Panc1 (cell line): ENCODE measurements at regions not wholly inside any gene's neighbourhood (a gene's known extent, or its start where the extent isn't known, plus 50 kb on each side); places are given as distances from the start of the nearest gene placed in this dataset.

Experiments
- ATAC-seq: fragments of 200-7000 bp; cut with Tn5 transposase; 2 replicates; pipeline ENCODE4 v1.9.1; 2020; ENCODE audit warnings: mild to moderate bottlenecking, moderate library complexity
- BruUV-seq: library from RNA; stranded (reverse); fragments of 400-500 nt; replicated peaks from 2 replicates; lab custom pipeline; 2021; lab: Mats Ljungman, UMichigan
- CTCF ChIA-PET: fragments of 300-600 bp; sonication (Branson Sonifier 250); formaldehyde crosslinking; loops from one replicate; lab custom pipeline; 2022; ENCODE audit warnings: antibody characterized with exemption; lab: Charles Lee
- POLR2A ChIA-PET: fragments of 300-600 bp; sonication (Branson Sonifier 250); formaldehyde crosslinking; loops from one replicate; lab custom pipeline; 2022; ENCODE audit warnings: antibody characterized with exemption; lab: Charles Lee
- DNase-seq: peaks from one replicate; pipeline ENCODE4 v3.0.0-alpha.2; 2010; ENCODE audit warnings: low read depth, low spot score
- H3K27ac ChIP-seq: 2 replicates; pipeline ENCODE4 v1.5.1; 2011; ENCODE audit warnings: mild to moderate bottlenecking, low read length, inconsistent platforms
- H3K27me3 ChIP-seq: fragments of 200-500 bp; sonication (Bioruptor generic); 2 replicates; pipeline ENCODE4 v1.6.0; 2014; ENCODE audit warnings: low read length, inconsistent platforms; ENCODE audit not compliant: control insufficient read depth, insufficient read depth
- H3K36me3 ChIP-seq: fragments of 200-500 bp; sonication (Bioruptor generic); 2 replicates; pipeline ENCODE4 v1.5.1; 2014; ENCODE audit warnings: inconsistent platforms, mild to moderate bottlenecking, low read length, moderate library complexity; ENCODE audit not compliant: control insufficient read depth, insufficient read depth
- H3K4me1 ChIP-seq: 2 replicates; pipeline ENCODE4 v1.5.1; 2011; ENCODE audit warnings: inconsistent platforms, mild to moderate bottlenecking, low read length, moderate library complexity; ENCODE audit not compliant: control insufficient read depth, insufficient read depth
- H3K4me3 ChIP-seq, 2 experiments: 2 replicates each; pipeline ENCODE4 v1.5.1; 2011 to 2012; ENCODE audit warnings: low read depth in 2 of 2, low read length in 2 of 2, mild to moderate bottlenecking in 2 of 2, inconsistent platforms in 1 of 2, moderate library complexity in 1 of 2
- H3K9me3 ChIP-seq: fragments of 200-500 bp; sonication (Bioruptor generic); 2 replicates; pipeline ENCODE4 v1.5.1; 2014; ENCODE audit warnings: low read depth, mild to moderate bottlenecking, inconsistent platforms, low read length, moderate library complexity; ENCODE audit not compliant: control insufficient read depth, insufficient read depth
- CTCF ChIP-seq: fragments of 450-650 bp; IDR thresholded peaks from 2 replicates; pipeline ENCODE4 v1.5.1; 2017; ENCODE audit warnings: mild to moderate bottlenecking
- POLR2AphosphoS5 ChIP-seq: IDR thresholded peaks from 2 replicates; pipeline ENCODE4 v1.6.1; 2012; ENCODE audit warnings: mild to moderate bottlenecking, low read depth, low read length, moderate library complexity
- REST ChIP-seq, 2 experiments: IDR thresholded peaks; 2 replicates each; pipeline ENCODE4 v1.6.1; 2011 to 2012; ENCODE audit warnings: low read depth in 2 of 2, control low read depth in 1 of 2, low read length in 1 of 2, mild to moderate bottlenecking in 1 of 2, moderate library complexity in 1 of 2; ENCODE audit not compliant: insufficient read depth in 1 of 2
- SIN3A ChIP-seq: IDR thresholded peaks from 2 replicates; pipeline ENCODE4 v1.6.1; 2012; ENCODE audit warnings: low read depth, mild to moderate bottlenecking, low read length, moderate library complexity, borderline replicate concordance; ENCODE audit not compliant: insufficient read depth
- TCF7L2 ChIP-seq: IDR thresholded peaks from 2 replicates; pipeline ENCODE4 v1.6.1; 2011; ENCODE audit warnings: mild to moderate bottlenecking, low read depth, low read length, inconsistent platforms
- in situ Hi-C: cut with HindIII; loops from 2 replicates; pipeline ENCODE4 v1.10.0; 2016; ENCODE audit warnings: low sequenced_read_pairs, low pct_unique_long_range_greater_than_20kb
- intact Hi-C: fragments of 100-400 bp; cut with micrococcal nuclease; formaldehyde crosslinking; loops from one replicate; pipeline ENCODE4 v1.10.0; 2022; ENCODE audit not compliant: unreplicated experiment

DNA sequence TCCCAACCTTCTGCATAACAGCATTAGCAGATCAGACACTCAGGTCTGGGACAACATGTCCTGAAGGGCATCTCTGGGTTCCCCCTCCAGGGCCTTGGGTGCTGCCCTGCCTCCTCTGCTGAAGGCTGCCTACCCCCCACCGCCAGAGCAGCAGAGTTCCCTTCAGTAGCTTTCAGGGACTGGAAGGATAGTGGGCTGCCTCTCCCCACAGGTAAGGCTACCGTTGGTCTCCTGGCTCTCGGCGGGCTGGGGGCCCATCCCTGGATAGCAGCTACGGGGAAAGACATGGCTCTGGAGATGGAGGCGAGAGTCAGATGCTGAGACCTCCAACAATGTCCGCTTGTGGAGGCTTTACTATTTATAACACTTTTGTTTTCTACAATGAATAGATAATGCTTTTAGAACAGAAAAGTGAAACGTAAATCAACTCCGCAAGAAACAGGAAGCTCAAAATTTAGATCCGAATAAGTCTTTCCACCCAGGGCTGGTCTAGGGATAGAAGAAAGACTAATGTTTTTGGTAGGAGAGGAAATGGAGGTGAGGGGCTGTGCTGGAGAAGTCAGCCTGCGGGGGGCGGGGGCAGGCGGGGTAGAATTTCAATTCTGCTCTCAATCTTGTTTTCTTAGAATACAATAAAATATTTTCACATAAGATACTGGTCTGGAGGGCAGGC, 58.4 kb downstream of the ARL4C start:
- Histone ChIP-seq H3K27ac (no peak overlapping the region), H3K36me3 (no peaks in the 10 kb centered on the region), H3K4me1 (no peaks in the 10 kb centered on the region), H3K9me3 (no peaks in the 10 kb centered on the region), H3K4me3 (no peak overlapping the region), H3K27me3 (no peaks in the 10 kb centered on the region)
- ATAC-seq (no peak), DNase-seq (no peak)
- TF ChIP-seq SIN3A, result no peak
- TF ChIP-seq REST (IDR thresholded peaks at IDR 0.05; ENCODE audit: insufficient read depth in 1 of 2, low read depth in 2 of 2, low read length in 1 of 2), result no peak
- TF ChIP-seq POLR2AphosphoS5, result no peak
- no peak for TF ChIP-seq TCF7L2
- ChIA-PET POLR2A (interaction anchor here (0.7 kb wide), 1 partner anchor 1008 kb away, joined by 8 read pairs; no protein-coding TSS in a partner anchor), CTCF (no interaction called here)
- BruUV-seq, result no TSS peak
- intact Hi-C loops (no loop called here), in situ Hi-C loops (no loop called here)

DNA sequence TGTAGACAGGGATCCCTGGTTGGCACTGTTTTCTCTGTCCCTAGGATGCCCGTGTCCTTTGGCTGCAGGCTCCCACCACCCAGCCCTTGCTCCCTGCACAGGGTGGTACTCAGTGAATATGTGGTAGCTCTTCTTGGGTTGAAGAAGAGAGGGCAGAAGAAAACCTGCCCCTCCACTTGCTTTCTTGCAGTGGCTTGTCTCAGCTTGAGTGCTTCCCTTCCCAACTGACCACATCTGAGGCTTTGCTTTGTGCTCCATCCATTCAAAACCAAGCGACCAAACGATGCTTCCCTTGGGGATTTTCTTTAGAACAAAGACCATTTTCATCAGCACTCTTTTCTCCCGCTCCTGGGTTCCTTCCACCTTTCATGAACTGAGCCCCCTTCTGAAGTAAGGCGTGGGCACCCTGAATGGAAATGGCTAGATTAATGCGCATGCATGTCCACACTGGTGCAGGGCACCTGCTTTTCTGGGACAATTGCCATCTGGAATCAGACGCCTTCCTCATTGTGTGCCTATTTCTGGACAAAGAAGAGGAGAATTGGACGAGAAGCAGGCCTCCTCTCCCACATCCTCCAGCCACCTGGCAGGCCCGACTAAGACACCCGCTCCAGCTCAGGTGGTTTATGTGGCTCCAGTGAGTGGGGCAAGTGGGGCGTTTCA, 59.1 kb downstream of the ARL4C start:
- H3K4me1 ChIP-seq, result no peaks in the 10 kb centered on the region
- ATAC-seq (no peak), DNase-seq (no peak)
- ChIA-PET CTCF (no interaction called here), POLR2A (no interaction called here)
- intact Hi-C loops, result no loop called here
- BruUV-seq, result no TSS peak
- H3K36me3 ChIP-seq, result no peaks in the 10 kb centered on the region
- H3K27ac ChIP-seq, result no peak overlapping the region
- TF ChIP-seq TCF7L2, result no peak
- TF ChIP-seq REST (IDR thresholded peaks at IDR 0.05; ENCODE audit: insufficient read depth in 1 of 2, low read depth in 2 of 2, low read length in 1 of 2), result no peak
- no peak for TF ChIP-seq CTCF
- TF ChIP-seq SIN3A, result no peak
- no peak for TF ChIP-seq POLR2AphosphoS5
- in situ Hi-C loops, result no loop called here
- H3K9me3 ChIP-seq, result no peaks in the 10 kb centered on the region
- H3K27me3 ChIP-seq, result no peaks in the 10 kb centered on the region
- H3K4me3 ChIP-seq, result no peak overlapping the region
